ENCODE measurements at regions not wholly inside any gene's neighbourhood (a gene's known extent, or its start where the extent isn't known, plus 50 kb on each side); places are given as distances from the start of the nearest gene placed in this dataset.

- H3K4me3 ChIP-seq (ENCODE audit: low read depth, low read length) = no peak overlapping the region
- DNase-seq (ENCODE audit: low read depth) = no peak
- TF ChIP-seq POLR2A (IDR thresholded peaks at IDR 0.05; ENCODE audit: extremely low read depth, insufficient read length) (no peak), CTCF (IDR thresholded peaks at IDR 0.05; ENCODE audit: low read depth, low read length) (no peak), MYC (IDR thresholded peaks at IDR 0.05; ENCODE audit: low read depth, low read length) (no peak)
- TF ChIP-seq, protein P1, sequence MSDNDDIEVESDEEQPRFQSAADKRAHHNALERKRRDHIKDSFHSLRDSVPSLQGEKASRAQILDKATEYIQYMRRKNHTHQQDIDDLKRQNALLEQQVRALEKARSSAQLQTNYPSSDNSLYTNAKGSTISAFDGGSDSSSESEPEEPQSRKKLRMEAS (IDR thresholded peaks at IDR 0.05; ENCODE audit: low read depth, low read length) = no peak
These were observed 1471.1 kb downstream of the TBC1D22A start for GRCh38 chr22:48233586-48233985.

- DNase-seq (ENCODE audit: low read depth) = no peak
- no peak overlapping the region for H3K4me3 ChIP-seq (ENCODE audit: low read depth, low read length)
- no peak for TF ChIP-seq CTCF (IDR thresholded peaks at IDR 0.05; ENCODE audit: low read depth, low read length)
- TF ChIP-seq, protein P1 (IDR thresholded peaks at IDR 0.05; ENCODE audit: low read depth, low read length) = no peak
- TF ChIP-seq MYC (IDR thresholded peaks at IDR 0.05; ENCODE audit: low read depth, low read length) = no peak
- TF ChIP-seq POLR2A (IDR thresholded peaks at IDR 0.05; ENCODE audit: extremely low read depth, insufficient read length) = no peak
These were observed 1466.0 kb downstream of the TBC1D22A start for GRCh38 chr22:48228468-48228867.

- TF ChIP-seq POLR2A (IDR thresholded peaks at IDR 0.05; ENCODE audit: extremely low read depth, insufficient read length) (no peak), CTCF (IDR thresholded peaks at IDR 0.05; ENCODE audit: low read depth, low read length) (no peak), MYC (IDR thresholded peaks at IDR 0.05; ENCODE audit: low read depth, low read length) (no peak)
- TF ChIP-seq, protein P1 (IDR thresholded peaks at IDR 0.05; ENCODE audit: low read depth, low read length) = no peak
- no peak for DNase-seq (ENCODE audit: low read depth)
- no peak overlapping the region for H3K4me3 ChIP-seq (ENCODE audit: low read depth, low read length)
These were observed 1465.0 kb downstream of the TBC1D22A start for GRCh38 chr22:48227341-48228018.

DNA sequence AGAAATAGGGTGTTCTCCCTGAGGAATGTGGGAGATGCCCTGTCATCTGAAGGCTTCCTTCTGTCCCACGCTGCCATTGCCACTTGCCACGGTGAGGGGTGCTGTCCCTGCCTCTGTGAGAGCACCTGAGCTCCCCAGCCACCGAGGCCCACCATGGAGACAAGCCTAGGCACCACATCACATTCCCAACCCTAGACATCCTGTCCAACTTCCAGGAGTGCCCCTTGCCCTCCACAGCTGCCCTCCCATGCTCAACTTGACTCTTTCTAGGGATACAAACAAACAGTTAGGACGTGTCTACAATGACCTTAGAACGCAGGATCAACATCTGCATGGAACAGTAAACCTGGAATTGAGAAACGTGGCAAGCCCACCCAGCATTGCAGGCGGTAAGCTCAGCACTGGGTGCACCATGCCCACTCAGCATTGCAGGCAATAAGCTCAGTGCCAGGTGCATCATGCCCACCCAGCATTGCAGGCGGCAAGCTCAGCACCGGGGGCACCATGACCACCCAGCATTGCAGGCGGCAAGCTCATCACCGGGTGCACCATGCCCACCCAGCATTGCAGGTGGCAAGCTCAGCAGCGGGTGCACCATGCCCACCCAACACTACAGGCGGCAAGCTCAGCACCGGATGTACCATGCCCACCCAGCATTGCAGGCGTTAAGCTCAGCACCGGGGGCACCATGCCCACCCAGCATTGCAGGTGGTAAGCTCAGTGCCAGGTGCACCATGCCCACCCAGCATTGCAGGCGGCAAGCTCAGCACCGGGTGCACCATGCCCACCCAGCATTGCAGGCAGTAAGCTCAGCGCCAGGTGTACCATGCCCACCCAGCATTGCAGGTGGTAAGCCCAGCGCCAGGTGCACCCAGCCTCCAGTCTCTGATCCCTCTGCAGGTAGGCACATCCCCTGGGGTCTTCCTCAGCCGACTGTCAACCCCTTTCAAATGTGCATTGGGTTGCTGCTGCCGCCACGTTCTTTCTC lies 1463.9 kb downstream of the TBC1D22A start:
- no peak overlapping the region for H3K4me3 ChIP-seq (ENCODE audit: low read depth, low read length)
- TF ChIP-seq, protein P1 (IDR thresholded peaks at IDR 0.05; ENCODE audit: low read depth, low read length) = no peak
- no peak for TF ChIP-seq POLR2A (IDR thresholded peaks at IDR 0.05; ENCODE audit: extremely low read depth, insufficient read length)
- no peak for TF ChIP-seq CTCF (IDR thresholded peaks at IDR 0.05; ENCODE audit: low read depth, low read length)
- no peak for TF ChIP-seq MYC (IDR thresholded peaks at IDR 0.05; ENCODE audit: low read depth, low read length)
- DNase-seq (ENCODE audit: low read depth) = no peak

DNA sequence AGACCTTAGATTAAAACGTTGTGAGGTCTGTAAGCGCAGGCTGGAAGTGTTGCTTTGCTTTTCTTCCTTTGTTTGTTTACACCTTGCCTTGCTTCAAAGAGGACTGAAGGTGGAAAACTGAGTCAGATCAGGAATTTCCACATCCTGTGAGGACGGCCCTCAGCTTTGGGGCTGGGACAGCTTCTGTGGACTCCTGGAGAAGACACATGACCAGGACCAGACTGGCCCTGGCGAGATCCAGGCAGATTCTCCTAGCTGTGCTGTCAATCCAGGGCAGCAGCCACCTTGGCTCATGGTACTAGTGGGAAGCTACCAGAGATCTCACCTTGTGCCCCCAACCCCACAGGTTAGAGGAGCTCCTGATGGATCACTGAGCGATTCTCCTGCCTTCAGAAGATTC lies 1461.9 kb downstream of the TBC1D22A start:
- DNase-seq (ENCODE audit: low read depth) = no peak
- TF ChIP-seq POLR2A (IDR thresholded peaks at IDR 0.05; ENCODE audit: extremely low read depth, insufficient read length) = no peak
- TF ChIP-seq, protein P1 (IDR thresholded peaks at IDR 0.05; ENCODE audit: low read depth, low read length) = no peak
- TF ChIP-seq MYC (IDR thresholded peaks at IDR 0.05; ENCODE audit: low read depth, low read length) = no peak
- no peak for TF ChIP-seq CTCF (IDR thresholded peaks at IDR 0.05; ENCODE audit: low read depth, low read length)
- no peak overlapping the region for H3K4me3 ChIP-seq (ENCODE audit: low read depth, low read length)

Data from NB4 (cell line).